GM12874 (cell line): ENCODE measurements at regions not wholly inside any gene's neighbourhood (a gene's known extent, or its start where the extent isn't known, plus 50 kb on each side); places are given as distances from the start of the nearest gene placed in this dataset.

ENCODE experiments used
- CTCF ChIP-seq: IDR thresholded peaks from 2 replicates; pipeline ENCODE4 v1.5.1; 2011; ENCODE audit warnings: low read depth, mild to moderate bottlenecking, control low read depth, low read length, moderate library complexity; ENCODE audit not compliant: insufficient read depth

GRCh38 chr3:94331831-94332230 lies 269.0 kb downstream of the NSUN3 start:
- TF ChIP-seq CTCF, result no peak

GRCh38 chr3:94336046-94336753 lies 273.3 kb downstream of the NSUN3 start:
- no peak for TF ChIP-seq CTCF

GRCh38 chr3:94345101-94345500 lies 282.2 kb downstream of the NSUN3 start:
- TF ChIP-seq CTCF, result no peak

GRCh38 chr3:94349310-94349878 lies 286.5 kb downstream of the NSUN3 start:
- TF ChIP-seq CTCF, result no peak

GRCh38 chr3:94356581-94356980 lies 293.7 kb downstream of the NSUN3 start:
- no peak for TF ChIP-seq CTCF

- no peak for TF ChIP-seq CTCF
Observed at GRCh38 chr3:94359996-94360395, 297.1 kb downstream of the NSUN3 start.

- TF ChIP-seq CTCF, result no peak
Observed at GRCh38 chr3:94360987-94361386, 298.1 kb downstream of the NSUN3 start.
